ENCODE measurements at regions not wholly inside any gene's neighbourhood (a gene's known extent, or its start where the extent isn't known, plus 50 kb on each side); places are given as distances from the start of the nearest gene placed in this dataset.

- no peak for DNase-seq (ENCODE audit: low spot score)
- Histone ChIP-seq H3K9me3 (no peaks in the 10 kb centered on the region), H3K27ac (no peak overlapping the region), H3K4me3 (no peak overlapping the region), H3K27me3 (replicated peaks; ENCODE audit: insufficient read depth) (no peaks in the 10 kb centered on the region), H3K36me3 (no peaks in the 10 kb centered on the region), H3K4me1 (ENCODE audit: control insufficient read depth in 1 of 2, low read depth in 2 of 2) (no peaks in the 10 kb centered on the region)
- no peak for TF ChIP-seq CTCF (IDR thresholded peaks at IDR 0.05)
- no peak for ATAC-seq (ENCODE audit: insufficient number of reproducible peaks, low FRiP score, low read depth)
These were observed 188.4 kb upstream of the CACNA2D1 start for GRCh38 chr7:82631998-82632397.

- no peak for ATAC-seq (ENCODE audit: insufficient number of reproducible peaks, low FRiP score, low read depth)
- Histone ChIP-seq H3K27me3 (replicated peaks; ENCODE audit: insufficient read depth) (no peaks in the 10 kb centered on the region), H3K9me3 (no peaks in the 10 kb centered on the region), H3K27ac (no peak overlapping the region), H3K4me3 (no peak overlapping the region), H3K36me3 (no peaks in the 10 kb centered on the region), H3K4me1 (ENCODE audit: control insufficient read depth in 1 of 2, low read depth in 2 of 2) (no peaks in the 10 kb centered on the region)
- TF ChIP-seq CTCF (IDR thresholded peaks at IDR 0.05) = no peak
- no peak for DNase-seq (ENCODE audit: low spot score)
These were observed 186.0 kb upstream of the CACNA2D1 start for GRCh38 chr7:82629583-82629982.

- Histone ChIP-seq H3K27ac (no peak overlapping the region), H3K27me3 (replicated peaks; ENCODE audit: insufficient read depth) (no peaks in the 10 kb centered on the region), H3K36me3 (no peaks in the 10 kb centered on the region), H3K4me1 (ENCODE audit: control insufficient read depth in 1 of 2, low read depth in 2 of 2) (no peaks in the 10 kb centered on the region), H3K9me3 (no peaks in the 10 kb centered on the region), H3K4me3 (no peak overlapping the region)
- DNase-seq (ENCODE audit: low spot score) (no peak), ATAC-seq (ENCODE audit: insufficient number of reproducible peaks, low FRiP score, low read depth) (no peak)
- TF ChIP-seq CTCF (IDR thresholded peaks at IDR 0.05) = no peak
These were observed 181.8 kb upstream of the CACNA2D1 start for GRCh38 chr7:82625377-82625776.

GRCh38 chr7:82624965-82625364 is 181.4 kb upstream of the CACNA2D1 start:
- ATAC-seq (ENCODE audit: insufficient number of reproducible peaks, low FRiP score, low read depth) = no peak
- H3K4me1 ChIP-seq (ENCODE audit: control insufficient read depth in 1 of 2, low read depth in 2 of 2) = no peaks in the 10 kb centered on the region
- H3K9me3 ChIP-seq = no peaks in the 10 kb centered on the region
- no peak for TF ChIP-seq CTCF (IDR thresholded peaks at IDR 0.05)
- DNase-seq (ENCODE audit: low spot score) = no peak
- H3K36me3 ChIP-seq = no peaks in the 10 kb centered on the region
- H3K27ac ChIP-seq = no peak overlapping the region
- no peaks in the 10 kb centered on the region for H3K27me3 ChIP-seq (replicated peaks; ENCODE audit: insufficient read depth)
- no peak overlapping the region for H3K4me3 ChIP-seq

GRCh38 chr7:82624337-82624736 is 180.8 kb upstream of the CACNA2D1 start:
- Histone ChIP-seq H3K4me1 (ENCODE audit: control insufficient read depth in 1 of 2, low read depth in 2 of 2) (no peaks in the 10 kb centered on the region), H3K4me3 (no peak overlapping the region), H3K36me3 (no peaks in the 10 kb centered on the region), H3K9me3 (no peaks in the 10 kb centered on the region), H3K27me3 (replicated peaks; ENCODE audit: insufficient read depth) (no peaks in the 10 kb centered on the region), H3K27ac (no peak overlapping the region)
- DNase-seq (ENCODE audit: low spot score) (no peak), ATAC-seq (ENCODE audit: insufficient number of reproducible peaks, low FRiP score, low read depth) (no peak)
- TF ChIP-seq CTCF (IDR thresholded peaks at IDR 0.05) = no peak
